HEK293 (cell line): ENCODE measurements at regions not wholly inside any gene's neighbourhood (a gene's known extent, or its start where the extent isn't known, plus 50 kb on each side); places are given as distances from the start of the nearest gene placed in this dataset.

Experiments used
- CTCF ChIA-PET: fragments of 350-600 bp; formaldehyde crosslinking; extraction: SDS; loops from one replicate; lab custom pipeline; 2021; ENCODE audit warnings: antibody characterized with exemption; lab: Yijun Ruan, JAX
- POLR2A ChIA-PET: fragments of 300-600 bp; formaldehyde crosslinking; extraction: SDS; loops from one replicate; lab custom pipeline; 2020; ENCODE audit warnings: antibody characterized with exemption, inconsistent platforms; lab: Yijun Ruan, JAX
- H3K27ac ChIP-seq: fragments of 200-500 bp; sonication (Bioruptor generic); 2 replicates; pipeline ENCODE4 v1.5.1; 2014; ENCODE audit warnings: low read depth, low read length, control low read depth, inconsistent platforms; ENCODE audit errors: extremely low read depth
- H3K36me3 ChIP-seq, 2 experiments: fragments of 200-500 bp in 1 of 2; sonication (Bioruptor generic) in 1 of 2; 1 replicate in 1 of 2; 2 replicates in 1 of 2; pipeline ENCODE4 v1.5.1; 2014 to 2017; ENCODE audit warnings: inconsistent platforms in 2 of 2, low read length in 2 of 2; ENCODE audit not compliant: control insufficient read depth in 2 of 2, insufficient read depth in 1 of 2
- H3K4me1 ChIP-seq: fragments of 200-500 bp; sonication (Bioruptor generic); 2 replicates; pipeline ENCODE4 v1.5.1; 2014; ENCODE audit warnings: mild to moderate bottlenecking, low read length, inconsistent platforms; ENCODE audit not compliant: control insufficient read depth, insufficient read depth
- H3K4me3 ChIP-seq: 2 replicates; pipeline ENCODE4 v1.5.1; 2011; ENCODE audit warnings: low read depth, mild to moderate bottlenecking, control low read depth, low read length, moderate library complexity
- H3K9me3 ChIP-seq: fragments of 200-500 bp; sonication (Bioruptor generic); 2 replicates; pipeline ENCODE4 v1.5.1; 2014; ENCODE audit warnings: low read depth, low read length, inconsistent platforms; ENCODE audit not compliant: control insufficient read depth, insufficient read depth
- AEBP2 ChIP-seq: fragments of 450-650 bp; formaldehyde crosslinking; IDR thresholded peaks from 2 replicates; pipeline ENCODE4 v1.5.1; 2016; ENCODE audit warnings: missing biosample characterization, missing genetic modification characterization, borderline replicate concordance
- CTCF ChIP-seq: fragments of 450-650 bp; formaldehyde crosslinking; IDR thresholded peaks from 2 replicates; pipeline ENCODE4 v1.5.1; 2016; ENCODE audit warnings: missing biosample characterization, missing genetic modification characterization
- GLIS1 ChIP-seq: fragments of 450-650 bp; formaldehyde crosslinking; IDR thresholded peaks from 2 replicates; pipeline ENCODE4 v1.5.1; 2016; ENCODE audit warnings: missing biosample characterization, missing genetic modification characterization
- HIC1 ChIP-seq: fragments of 450-650 bp; formaldehyde crosslinking; IDR thresholded peaks from 2 replicates; pipeline ENCODE4 v1.5.1; 2016; ENCODE audit warnings: missing biosample characterization, missing genetic modification characterization
- KLF16 ChIP-seq: fragments of 450-650 bp; formaldehyde crosslinking; IDR thresholded peaks from 2 replicates; pipeline ENCODE4 v1.5.1; 2017; ENCODE audit warnings: missing biosample characterization, missing genetic modification characterization
- YY2 ChIP-seq: fragments of 450-650 bp; formaldehyde crosslinking; IDR thresholded peaks from 2 replicates; pipeline ENCODE4 v1.5.1; 2016; ENCODE audit warnings: missing biosample characterization, missing genetic modification characterization
- ZNF148 ChIP-seq: fragments of 450-650 bp; formaldehyde crosslinking; IDR thresholded peaks from 2 replicates; pipeline ENCODE4 v1.5.0; 2017; ENCODE audit warnings: missing biosample characterization, missing genetic modification characterization, borderline replicate concordance
- ZNF169 ChIP-seq: fragments of 450-650 bp; formaldehyde crosslinking; IDR thresholded peaks from 2 replicates; pipeline ENCODE4 v1.5.1; 2016; ENCODE audit warnings: missing biosample characterization, missing genetic modification characterization
- ZNF184 ChIP-seq: fragments of 450-650 bp; IDR thresholded peaks from 2 replicates; pipeline ENCODE4 v1.5.1; 2018; ENCODE audit warnings: missing biosample characterization, mild to moderate bottlenecking, missing genetic modification characterization
- ZNF223 ChIP-seq: fragments of 450-650 bp; formaldehyde crosslinking; IDR thresholded peaks from 2 replicates; pipeline ENCODE4 v1.5.1; 2016; ENCODE audit warnings: missing biosample characterization, missing genetic modification characterization
- ZNF416 ChIP-seq: fragments of 450-650 bp; formaldehyde crosslinking; IDR thresholded peaks from 2 replicates; pipeline ENCODE4 v1.5.1; 2016; ENCODE audit warnings: missing biosample characterization, missing genetic modification characterization
- ZNF501 ChIP-seq: fragments of 450-650 bp; formaldehyde crosslinking; IDR thresholded peaks from 2 replicates; pipeline ENCODE4 v1.5.1; 2016; ENCODE audit warnings: missing biosample characterization, missing genetic modification characterization
- ZNF521 ChIP-seq: fragments of 450-650 bp; formaldehyde crosslinking; IDR thresholded peaks from 2 replicates; pipeline ENCODE4 v1.5.1; 2017; ENCODE audit warnings: missing biosample characterization, mild to moderate bottlenecking, missing genetic modification characterization
- ZNF530 ChIP-seq: fragments of 450-650 bp; formaldehyde crosslinking; IDR thresholded peaks from 2 replicates; pipeline ENCODE4 v1.5.1; 2016; ENCODE audit warnings: low read depth, missing biosample characterization, missing genetic modification characterization
- ZNF600 ChIP-seq: fragments of 450-650 bp; formaldehyde crosslinking; IDR thresholded peaks from 2 replicates; pipeline ENCODE4 v1.5.1; 2016; ENCODE audit warnings: missing biosample characterization, missing genetic modification characterization
- ZNF677 ChIP-seq: fragments of 450-650 bp; IDR thresholded peaks from 2 replicates; pipeline ENCODE4 v1.5.0; 2018; ENCODE audit warnings: missing biosample characterization, mild to moderate bottlenecking, missing genetic modification characterization, moderate library complexity
- ZNF701 ChIP-seq: fragments of 450-650 bp; formaldehyde crosslinking; IDR thresholded peaks from 2 replicates; pipeline ENCODE4 v1.5.1; 2016; ENCODE audit warnings: missing biosample characterization, missing genetic modification characterization
- ZNF777 ChIP-seq: fragments of 450-650 bp; formaldehyde crosslinking; IDR thresholded peaks from 2 replicates; pipeline ENCODE4 v1.5.1; 2017; ENCODE audit warnings: missing biosample characterization, missing genetic modification characterization, borderline replicate concordance
- ZSCAN18 ChIP-seq: fragments of 450-650 bp; formaldehyde crosslinking; IDR thresholded peaks from 2 replicates; pipeline ENCODE4 v1.5.1; 2016; ENCODE audit warnings: missing biosample characterization, missing genetic modification characterization
- ZXDB ChIP-seq: fragments of 450-650 bp; formaldehyde crosslinking; IDR thresholded peaks from 2 replicates; pipeline ENCODE4 v1.5.1; 2016; ENCODE audit warnings: missing biosample characterization, missing genetic modification characterization

GRCh38 chr1:87218618-87219017 is 110.1 kb upstream of the LMO4 start:
- ChIA-PET CTCF (no interaction called here), POLR2A (no interaction called here)
- H3K4me3 ChIP-seq: no peak overlapping the region

More at GRCh38 chr1:87218618-87219017, 110.1 kb upstream of the LMO4 start:
- no peaks in the 10 kb centered on the region for H3K4me1 ChIP-seq
- no peaks in the 10 kb centered on the region for H3K9me3 ChIP-seq
- H3K36me3 ChIP-seq: no peaks in the 10 kb centered on the region
- no peak overlapping the region for H3K27ac ChIP-seq
- TF ChIP-seq ZNF521 (tag by site-specific recombination) (no peak), ZNF600 (no peak), ZNF416 (no peak), ZNF677 (tag by site-specific recombination) (no peak), ZNF184 (no peak), ZNF501 (no peak), ZNF148 (tag by site-specific recombination) (no peak), KLF16 (tag by site-specific recombination) (no peak), AEBP2 (no peak), ZNF530 (tag by site-specific recombination) (no peak), ZNF701 (tag by site-specific recombination) (no peak), ZSCAN18 (tag by site-specific recombination) (no peak), CTCF (tag by site-specific recombination) (no peak), ZNF777 (no peak), ZNF223 (tag by site-specific recombination) (no peak), YY2 (tag by site-specific recombination) (no peak), ZXDB (tag by site-specific recombination) (no peak), GLIS1 (tag by site-specific recombination) (no peak), HIC1 (tag by site-specific recombination) (no peak), ZNF169 (tag by site-specific recombination) (no peak)
